ENCODE measurements at regions not wholly inside any gene's neighbourhood (a gene's known extent, or its start where the extent isn't known, plus 50 kb on each side); places are given as distances from the start of the nearest gene placed in this dataset.

GRCh38 chr9:88221105-88221504 lies 82.8 kb upstream of the SPATA31C2 start:
- TF ChIP-seq CTCF (IDR thresholded peaks at IDR 0.05; ENCODE audit: low read depth, low read length, missing input control) (no peak), REST (IDR thresholded peaks at IDR 0.05) (no peak), YY1 (IDR thresholded peaks at IDR 0.05) (no peak), RXRA (IDR thresholded peaks at IDR 0.05) (no peak), JUND (IDR thresholded peaks at IDR 0.05) (no peak), TAF1 (conservative IDR thresholded peaks at IDR 0.05) (no peak), GABPA (IDR thresholded peaks at IDR 0.05 in 1 of 2, conservative IDR thresholded peaks at IDR 0.05 in 1 of 2) (no peak), SP1 (IDR thresholded peaks at IDR 0.05) (no peak), HNF4A (conservative IDR thresholded peaks at IDR 0.05) (no peak), NR2F2 (IDR thresholded peaks at IDR 0.05) (no peak)
